ENCODE measurements at regions not wholly inside any gene's neighbourhood (a gene's known extent, or its start where the extent isn't known, plus 50 kb on each side); places are given as distances from the start of the nearest gene placed in this dataset.
"Not testable (repeated sequence)": the region's sequence is repeated elsewhere in the genome, so short reads cannot be mapped to it uniquely, and the experiment has no call there.

DNA sequence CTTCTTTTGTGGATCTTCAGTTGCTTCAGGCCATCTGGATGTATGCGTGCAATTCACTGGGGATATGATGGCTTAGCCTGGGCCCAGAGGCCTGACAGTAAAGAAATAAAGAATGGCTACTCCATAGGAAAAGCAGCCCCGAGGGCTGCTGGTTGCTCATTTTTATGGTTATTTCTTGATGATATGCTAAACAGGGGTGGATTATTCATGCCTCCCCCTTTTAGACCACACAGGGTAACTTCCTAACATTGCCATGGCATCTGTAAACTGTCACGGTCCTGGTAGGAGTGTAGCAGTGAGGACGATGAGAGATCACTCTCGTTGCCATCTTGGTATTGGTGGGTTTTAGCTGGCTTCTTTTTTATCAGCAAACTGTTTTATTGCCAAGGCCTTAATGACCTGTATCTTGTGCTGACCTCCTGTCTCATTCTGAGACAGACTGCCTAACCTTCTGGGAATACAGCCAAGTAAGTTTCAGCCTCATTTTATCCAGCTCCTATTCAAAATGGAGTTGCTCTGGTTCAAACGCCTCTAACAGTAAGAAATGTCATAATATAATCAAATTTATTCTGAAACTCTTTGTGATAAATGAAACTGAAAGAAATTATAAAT lies 60.5 kb downstream of the DSEL start:
- Mint-ChIP-seq H3K27ac (no peak overlapping the region), H3K36me3 (peaks cover 6 to 12% of the 10 kb centered on the region in 2 donors), H3K9me3 (peaks cover 6 to 12% of the 10 kb centered on the region in 2 donors)
- no peak for ATAC-seq
- no peak for DNase-seq (ENCODE audit: low spot score in 2 of 2)

DNA sequence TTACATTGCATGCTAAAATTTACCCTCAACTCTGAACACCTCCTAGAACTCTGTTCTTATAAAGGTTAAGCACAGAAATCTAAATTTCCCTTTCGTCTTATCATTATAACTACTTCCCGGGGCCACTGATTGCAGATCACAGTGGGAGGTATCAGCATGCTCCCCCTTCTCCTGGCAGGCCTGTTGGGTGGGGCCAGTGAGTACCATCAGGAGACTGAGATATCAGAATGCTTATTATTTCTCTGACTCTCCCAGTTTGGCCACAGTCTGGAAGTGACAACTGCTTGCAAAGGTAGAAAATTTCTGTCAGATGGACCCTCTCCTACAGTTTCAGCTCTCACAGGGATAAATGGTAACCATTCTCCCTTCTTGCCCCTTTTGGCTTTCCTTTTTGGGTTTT lies 62.6 kb downstream of the DSEL start:
- H3K27ac Mint-ChIP-seq = no peak overlapping the region

DNA sequence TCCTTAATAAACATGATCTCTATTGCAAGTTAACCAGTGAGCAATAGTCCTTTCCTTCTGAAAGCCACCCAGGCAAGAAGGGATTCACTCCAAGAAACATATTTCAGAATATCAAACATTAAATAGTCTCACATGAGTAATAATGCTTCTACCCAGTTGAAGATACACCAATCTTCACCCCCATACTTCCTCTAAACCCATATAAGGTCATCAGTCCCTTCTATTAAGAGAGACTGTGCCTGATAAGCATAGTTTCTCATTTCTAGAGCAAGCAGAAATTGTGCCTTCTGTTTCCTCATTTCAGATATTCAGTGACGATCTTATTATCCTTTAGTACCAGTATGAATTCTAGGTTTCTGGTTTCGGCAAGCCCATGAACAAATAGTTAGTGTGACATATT lies 64.6 kb downstream of the DSEL start:
- H3K9me3 Mint-ChIP-seq = peaks cover 23 to 24% of the 10 kb centered on the region in 2 donors
- DNase-seq (ENCODE audit: low spot score in 2 of 2) = no peak
- peaks cover 24 to 35% of the 10 kb centered on the region in 2 donors for H3K36me3 Mint-ChIP-seq
- peak in 1 of 2 donors; percentile 60 for ATAC-seq
- H3K27ac Mint-ChIP-seq = no peak overlapping the region

More for the DNA sequence above, 62.6 kb downstream of the DSEL start:
- ATAC-seq (no peak), DNase-seq (ENCODE audit: low spot score in 2 of 2) (no peak)
- Mint-ChIP-seq H3K9me3 (peaks cover 18 to 23% of the 10 kb centered on the region in 2 donors), H3K36me3 (peaks cover 19 to 30% of the 10 kb centered on the region in 2 donors)

DNA sequence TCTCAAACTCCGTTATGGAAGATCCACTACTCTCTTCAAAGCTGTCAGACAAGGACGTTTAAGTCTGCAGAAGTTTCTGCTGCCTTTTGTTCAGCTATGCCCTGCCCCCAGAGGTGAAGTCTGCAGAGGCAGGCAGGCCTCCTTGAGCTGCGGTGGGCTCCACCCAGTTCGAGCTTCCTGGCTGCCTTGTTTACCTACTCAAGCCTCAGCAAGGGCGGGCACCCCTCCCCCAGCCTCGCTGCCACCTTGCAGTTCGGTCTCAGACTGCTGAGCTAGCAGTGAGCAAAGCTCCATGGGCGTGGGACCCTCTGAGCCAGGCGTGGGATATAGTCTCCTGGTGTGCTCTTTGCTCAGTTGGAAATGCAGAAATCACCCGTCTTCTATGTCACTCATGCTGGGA lies 65.4 kb downstream of the DSEL start:
- Mint-ChIP-seq H3K36me3 (peaks cover 24 to 35% of the 10 kb centered on the region in 2 donors), H3K9me3 (peaks cover 23 to 24% of the 10 kb centered on the region in 2 donors)
- ATAC-seq; H3K27ac Mint-ChIP-seq; DNase-seq (ENCODE audit: low spot score in 2 of 2): not testable (repeated sequence)

DNA sequence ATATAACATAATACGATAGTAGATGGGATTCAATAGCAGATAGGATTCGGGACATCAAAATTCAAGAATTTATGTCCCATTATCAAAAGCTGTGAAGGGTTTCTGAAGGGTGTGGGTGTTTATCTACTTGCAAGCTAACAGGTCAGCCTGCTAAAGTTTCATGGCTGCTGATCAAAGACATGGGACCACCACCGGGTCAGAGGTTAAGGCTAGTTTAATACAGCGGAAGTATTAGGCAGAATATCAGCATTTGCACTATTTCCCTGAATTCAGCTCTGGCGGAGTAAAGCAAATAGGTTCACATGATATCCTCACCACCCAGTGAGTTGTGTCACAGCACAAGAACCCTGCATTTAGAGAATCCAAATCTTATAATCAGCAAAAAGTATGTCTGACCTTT lies 82.5 kb downstream of the DSEL start:
- no peak overlapping the region for H3K27ac Mint-ChIP-seq
- H3K9me3 Mint-ChIP-seq = peaks cover 8 to 11% of the 10 kb centered on the region in 2 donors
- peaks cover 6 to 7% of the 10 kb centered on the region in 2 donors for H3K36me3 Mint-ChIP-seq
- ATAC-seq = no peak
- DNase-seq (ENCODE audit: low spot score in 2 of 2) = no peak

DNA sequence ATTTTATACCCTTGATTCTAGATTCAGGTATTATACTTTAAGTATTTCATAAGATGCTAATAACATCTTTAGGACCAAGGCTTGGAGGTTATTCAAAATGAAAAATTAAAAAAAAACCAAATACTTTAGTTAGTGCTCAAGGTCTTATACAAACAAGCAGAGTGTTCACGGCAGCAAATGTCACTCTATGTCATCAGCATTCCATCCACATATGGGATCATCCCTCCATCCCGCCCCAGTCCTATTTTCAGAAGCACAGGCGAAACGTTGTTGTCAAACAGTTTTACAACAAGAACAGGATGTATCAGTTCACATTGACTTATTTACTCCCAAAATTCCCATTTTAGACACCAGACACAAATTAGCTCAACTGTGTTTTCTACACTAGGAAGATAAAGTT lies 83.7 kb downstream of the DSEL start:
- H3K9me3 Mint-ChIP-seq = peaks cover 7 to 10% of the 10 kb centered on the region in 2 donors
- no peak for DNase-seq (ENCODE audit: low spot score in 2 of 2)
- no peak overlapping the region for H3K27ac Mint-ChIP-seq
- ATAC-seq = no peak
- H3K36me3 Mint-ChIP-seq = peaks cover 6 to 7% of the 10 kb centered on the region in 2 donors

DNA sequence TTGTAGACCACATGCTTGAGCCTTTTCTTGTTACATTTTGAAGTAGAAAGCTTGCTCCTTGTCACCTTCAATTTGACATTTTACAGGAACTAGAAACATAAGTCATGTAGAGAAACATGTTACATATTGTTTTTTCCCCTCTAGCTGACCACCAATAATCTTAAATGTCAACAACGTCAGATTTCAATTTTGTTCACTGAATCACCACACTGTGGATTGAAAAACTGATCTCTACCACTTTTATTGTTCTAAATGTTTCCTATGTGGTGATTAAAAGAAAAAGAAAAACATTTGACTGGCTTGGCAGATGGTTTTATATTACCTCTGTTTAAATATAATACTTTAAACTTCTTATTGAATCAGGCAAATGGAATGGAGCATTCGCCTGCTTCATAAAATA lies 87.7 kb downstream of the DSEL start:
- ATAC-seq = no peak
- no peak overlapping the region for H3K27ac Mint-ChIP-seq
- H3K9me3 Mint-ChIP-seq = no peaks in the 10 kb centered on the region
- no peak for DNase-seq (ENCODE audit: low spot score in 2 of 2)
- no peaks in the 10 kb centered on the region for H3K36me3 Mint-ChIP-seq

DNA sequence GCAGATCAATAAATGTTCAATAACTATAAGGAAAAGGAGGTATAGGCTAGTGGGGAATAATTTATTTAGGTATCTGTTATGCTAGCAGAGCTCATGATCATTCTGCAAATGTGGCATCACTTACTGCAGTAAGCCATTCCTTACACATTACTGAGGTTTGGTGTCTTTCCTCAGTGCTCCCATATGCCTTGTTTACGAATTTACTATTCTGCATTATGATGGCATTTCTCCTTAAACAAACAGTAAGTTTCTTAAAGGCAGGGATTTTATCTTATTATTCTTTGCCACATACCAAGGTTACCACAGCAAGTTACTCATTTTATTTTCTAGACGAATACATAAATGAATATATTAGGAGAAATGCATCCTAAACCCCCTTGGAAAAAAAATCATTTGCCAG lies 88.4 kb downstream of the DSEL start:
- H3K9me3 Mint-ChIP-seq = no peaks in the 10 kb centered on the region
- DNase-seq (ENCODE audit: low spot score in 2 of 2) = no peak

DNA sequence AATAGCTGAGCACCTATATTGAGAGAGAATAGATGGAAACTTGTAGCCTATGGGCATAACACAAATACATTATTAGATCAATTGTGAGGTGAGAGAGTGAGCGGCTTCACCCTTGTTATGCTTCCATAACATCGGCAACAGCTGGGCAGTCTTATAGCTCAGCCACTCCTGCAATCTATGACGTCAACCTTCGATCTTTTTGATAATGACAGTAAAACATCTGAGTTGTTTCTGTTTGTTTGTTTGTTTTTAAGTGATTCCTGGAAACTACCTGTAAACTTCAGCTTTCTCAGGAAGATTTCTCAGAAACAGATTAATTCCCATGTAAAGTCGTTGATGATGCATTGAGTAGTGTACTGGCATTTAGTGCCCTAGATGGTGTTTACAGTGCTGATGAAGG lies 90.0 kb downstream of the DSEL start:
- Mint-ChIP-seq H3K36me3 (no peaks in the 10 kb centered on the region), H3K27ac (no peak overlapping the region), H3K9me3 (no peaks in the 10 kb centered on the region)
- ATAC-seq = no peak
- no peak for DNase-seq (ENCODE audit: low spot score in 2 of 2)

More for the DNA sequence above, 88.4 kb downstream of the DSEL start:
- H3K36me3 Mint-ChIP-seq = no peaks in the 10 kb centered on the region
- no peak for ATAC-seq
- no peak overlapping the region for H3K27ac Mint-ChIP-seq

DNA sequence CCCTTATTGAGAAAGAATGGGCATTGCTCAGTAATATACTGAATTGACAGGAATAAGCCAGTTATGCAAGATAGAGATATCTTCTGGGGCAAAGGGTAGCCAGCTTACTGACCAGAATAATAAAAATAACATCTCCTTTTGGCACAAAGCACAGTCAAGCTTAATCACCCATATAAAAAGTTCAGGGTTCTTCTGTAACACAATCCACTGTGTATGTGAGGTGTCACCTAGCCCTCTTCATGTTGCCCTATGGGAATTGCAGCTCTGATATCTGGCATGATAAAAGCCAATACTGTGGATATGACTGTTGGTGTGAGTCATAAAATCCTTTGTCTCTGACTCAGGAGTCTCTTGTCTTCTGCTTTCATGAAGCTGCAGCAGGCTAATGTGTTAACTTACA lies 90.8 kb downstream of the DSEL start:
- Mint-ChIP-seq H3K27ac (no peak overlapping the region), H3K9me3 (no peaks in the 10 kb centered on the region), H3K36me3 (no peaks in the 10 kb centered on the region)
- DNase-seq (ENCODE audit: low spot score in 2 of 2) = peak in 1 of 2 donors; percentile 3
- ATAC-seq = peak; percentile 86 to 100

DNA sequence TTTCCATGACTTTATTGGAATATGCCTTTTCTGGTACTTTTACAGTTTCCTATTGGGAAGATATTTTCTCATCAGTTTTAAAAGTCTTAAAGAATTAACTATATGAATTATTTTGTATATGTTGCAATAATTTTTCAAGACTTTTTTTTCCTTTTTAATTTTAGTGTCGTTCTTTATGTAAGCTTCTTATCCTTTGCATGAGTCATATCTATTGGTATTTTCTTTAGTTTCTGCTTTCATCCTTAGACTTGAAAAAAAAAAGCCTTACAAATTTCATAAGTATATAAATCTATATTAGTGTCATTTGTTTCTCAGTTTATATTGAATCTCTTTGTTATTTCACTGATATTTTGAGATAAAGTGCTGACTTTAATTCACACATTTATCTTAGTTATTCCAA lies 94.9 kb downstream of the DSEL start:
- H3K27ac Mint-ChIP-seq = no peak overlapping the region
- no peaks in the 10 kb centered on the region for H3K36me3 Mint-ChIP-seq
- no peak for ATAC-seq
- DNase-seq (ENCODE audit: low spot score in 2 of 2) = no peak
- H3K9me3 Mint-ChIP-seq = no peaks in the 10 kb centered on the region

DNA sequence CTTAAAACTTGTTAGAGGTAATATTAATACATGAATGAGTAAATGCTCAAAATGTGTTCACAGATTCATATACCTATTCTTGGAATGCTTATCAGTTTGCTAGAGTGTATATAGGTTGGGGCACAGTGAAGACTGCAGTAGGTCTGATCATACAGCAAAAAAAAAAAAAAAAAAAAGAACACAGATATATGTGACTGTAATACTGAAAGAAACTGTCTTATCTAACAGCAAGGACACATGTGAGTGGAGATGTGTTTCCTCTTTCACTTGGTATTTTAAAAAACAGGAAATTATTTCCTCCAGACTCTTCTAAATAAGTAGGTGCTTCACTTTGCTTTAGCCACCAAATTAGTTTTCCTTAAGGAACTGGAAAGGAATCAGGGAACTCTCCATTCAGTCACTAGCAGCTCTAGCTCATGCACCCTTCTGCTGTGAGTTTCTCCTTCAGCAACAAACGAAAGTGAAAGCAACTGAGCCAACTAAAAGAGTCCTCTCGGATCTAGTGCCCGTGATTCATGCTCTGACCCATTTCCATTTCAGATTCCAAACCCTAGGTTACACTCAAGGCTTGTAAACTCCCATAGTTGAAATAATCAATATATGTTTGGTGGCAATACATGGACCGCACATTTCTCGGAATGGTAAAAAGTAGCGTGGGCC lies 98.5 kb downstream of the DSEL start:
- Mint-ChIP-seq H3K9me3 (no peaks in the 10 kb centered on the region), H3K36me3 (no peaks in the 10 kb centered on the region), H3K27ac (peak overlapping the region in 1 of 2 donors; percentile 44)
- ATAC-seq (peak; percentile 88 to 93), DNase-seq (ENCODE audit: low spot score in 2 of 2) (peak in 1 of 2 donors; percentile 12)

DNA sequence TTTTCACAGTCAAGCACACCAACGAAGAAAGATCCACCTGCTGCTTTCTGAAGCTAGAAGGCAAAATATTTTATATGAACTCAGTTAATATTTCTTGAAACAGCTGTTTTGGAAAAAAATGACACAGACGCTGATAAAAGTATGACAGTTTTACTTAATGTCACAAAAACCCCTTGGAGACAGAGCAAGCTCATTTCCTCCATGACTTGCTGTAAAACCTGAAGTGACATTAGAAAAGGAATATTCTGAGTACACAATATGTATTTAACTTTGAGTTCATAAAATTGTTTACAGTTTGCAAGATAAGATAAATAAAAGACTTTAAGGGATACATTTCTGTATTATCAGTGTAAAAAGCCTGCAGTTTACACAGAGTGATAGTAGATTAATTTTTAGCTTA lies 105.4 kb downstream of the DSEL start:
- ATAC-seq = no peak
- H3K27ac Mint-ChIP-seq = no peak overlapping the region
- H3K36me3 Mint-ChIP-seq = no peaks in the 10 kb centered on the region
- no peak for DNase-seq (ENCODE audit: low spot score in 2 of 2)
- no peaks in the 10 kb centered on the region for H3K9me3 Mint-ChIP-seq

DNA sequence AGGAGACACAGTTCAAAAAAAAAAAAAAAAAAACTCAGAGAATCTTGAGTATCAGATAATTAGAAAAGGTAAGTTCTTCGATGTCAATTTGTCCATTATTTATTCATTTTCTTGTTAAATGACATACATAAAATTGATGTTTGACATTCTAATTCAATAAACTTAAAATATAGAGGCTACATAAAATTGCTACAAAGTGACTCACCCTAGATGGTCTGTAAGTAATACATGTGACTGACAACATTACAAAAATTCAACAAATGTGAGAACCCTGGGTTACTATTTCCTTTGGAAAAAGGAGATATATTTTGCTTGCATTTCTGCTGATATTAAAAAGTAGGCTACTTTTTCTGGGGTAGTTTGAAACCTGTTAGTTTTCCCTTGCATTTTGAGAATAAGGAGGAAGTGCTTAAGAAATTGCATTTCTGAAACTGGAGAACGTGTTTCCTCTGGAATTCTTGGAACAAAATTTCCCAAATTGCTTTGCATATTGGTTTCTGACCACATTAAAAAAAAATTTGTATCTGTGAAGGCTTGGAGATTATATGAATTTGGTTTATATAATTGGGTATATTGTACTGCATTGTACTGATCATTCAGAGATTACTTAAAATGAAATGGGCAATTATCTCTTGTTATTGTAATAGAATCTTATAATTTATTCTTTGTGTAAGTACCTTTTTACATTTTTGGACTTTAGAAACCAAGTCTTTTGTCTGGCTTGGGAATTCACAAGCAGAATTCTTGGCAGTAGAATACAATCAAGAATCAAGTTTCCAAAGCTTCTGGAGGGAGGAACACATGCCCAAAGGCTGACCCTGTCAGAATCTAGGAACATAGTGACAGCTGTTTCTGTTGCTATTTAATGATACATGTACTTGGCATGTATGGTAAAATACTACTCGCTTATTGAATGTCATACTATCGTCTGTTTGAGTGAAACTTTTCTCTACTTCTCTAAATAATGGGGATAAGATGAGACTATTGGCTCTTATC lies 106.1 kb downstream of the DSEL start:
- ATAC-seq (no peak), DNase-seq (ENCODE audit: low spot score in 2 of 2) (no peak)
- H3K36me3 Mint-ChIP-seq = no peaks in the 10 kb centered on the region
- H3K9me3 Mint-ChIP-seq = no peaks in the 10 kb centered on the region
- no peak overlapping the region for H3K27ac Mint-ChIP-seq

DNA sequence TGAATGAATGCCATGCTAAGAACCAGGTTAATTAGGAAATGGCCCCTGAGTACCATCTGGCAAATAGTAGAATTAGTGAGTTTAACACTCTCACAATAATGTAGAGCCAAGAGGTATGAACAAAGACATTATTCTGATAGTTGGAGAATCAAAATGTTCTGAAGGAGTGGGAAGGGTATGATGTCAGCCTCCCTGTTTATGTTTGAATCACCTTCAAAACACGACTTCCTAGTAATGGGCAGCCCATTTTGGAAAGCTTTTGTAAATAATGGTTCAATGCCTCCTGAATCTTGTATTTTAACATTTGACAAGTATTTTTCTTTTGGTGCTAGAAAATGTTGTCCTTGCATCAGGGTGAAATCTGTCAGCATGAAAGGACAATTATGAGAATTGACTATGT lies 108.3 kb downstream of the DSEL start:
- DNase-seq (ENCODE audit: low spot score in 2 of 2) = no peak
- no peak overlapping the region for H3K27ac Mint-ChIP-seq
- ATAC-seq = no peak
- no peaks in the 10 kb centered on the region for H3K36me3 Mint-ChIP-seq
- H3K9me3 Mint-ChIP-seq = no peaks in the 10 kb centered on the region

DNA sequence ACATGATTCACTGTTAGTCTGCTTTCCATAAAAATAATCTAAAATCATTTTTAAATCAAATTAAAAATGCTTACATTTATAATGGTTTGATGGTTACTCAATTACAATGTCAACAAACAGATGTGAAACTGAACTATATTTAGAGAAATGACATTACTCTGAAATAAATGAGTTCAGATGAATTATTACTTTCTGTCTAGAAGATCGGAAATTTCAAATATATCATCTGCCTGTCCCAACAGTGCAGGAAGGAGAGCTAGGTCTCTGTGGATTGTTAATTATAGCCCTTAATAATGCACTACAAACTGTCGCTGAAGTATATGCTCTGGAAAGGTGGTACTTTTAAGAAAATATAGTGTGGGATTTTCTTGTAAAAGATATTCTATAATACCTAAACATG lies 109.8 kb downstream of the DSEL start:
- no peak overlapping the region for H3K27ac Mint-ChIP-seq

DNA sequence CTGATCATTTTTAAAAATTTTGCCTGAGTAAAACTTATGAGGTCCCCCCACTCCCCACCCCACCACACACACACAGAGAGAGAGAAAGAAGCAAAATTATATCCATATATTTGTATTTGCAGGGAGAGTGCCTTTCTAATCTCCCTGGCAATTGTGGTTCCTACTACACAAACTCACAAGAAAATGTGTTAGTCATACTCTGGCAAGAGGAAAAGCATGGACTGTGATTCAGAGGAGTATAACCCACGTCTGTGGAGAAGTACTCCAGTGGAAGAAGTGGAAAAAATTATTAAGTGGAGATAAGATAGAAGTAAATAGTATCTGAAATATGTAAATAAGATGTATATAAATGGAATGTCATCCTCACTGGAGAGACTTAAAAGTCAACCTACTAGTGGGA lies 114.0 kb downstream of the DSEL start:
- no peak for ATAC-seq
- DNase-seq (ENCODE audit: low spot score in 2 of 2) = no peak
- Mint-ChIP-seq H3K9me3 (peaks cover 7 to 8% of the 10 kb centered on the region in 2 donors), H3K27ac (no peak overlapping the region), H3K36me3 (peaks cover 0 to 5% of the 10 kb centered on the region in 2 donors)

More for the DNA sequence above, 109.8 kb downstream of the DSEL start:
- no peak for DNase-seq (ENCODE audit: low spot score in 2 of 2)
- Mint-ChIP-seq H3K9me3 (no peaks in the 10 kb centered on the region), H3K36me3 (no peaks in the 10 kb centered on the region)
- ATAC-seq = no peak

Data from activated naive CD4-positive, alpha-beta T cell treated with anti-CD3 and anti-CD28 coated beads, Interleukin-2, amount 50 U/mL, for 72 hours (primary cell).